HCT116 (cell line): ENCODE measurements at regions not wholly inside any gene's neighbourhood (a gene's known extent, or its start where the extent isn't known, plus 50 kb on each side); places are given as distances from the start of the nearest gene placed in this dataset.
A peak's percentile ranks its signal among the peaks of the same experiment; 100 is the strongest.

Experiments
- ATAC-seq: fragments of 200-7000 bp; cut with Tn5 transposase; 2 replicates; pipeline ENCODE4 v1.9.1; 2020; ENCODE audit warnings: mild to moderate bottlenecking, moderate library complexity
- BruUV-seq: library from RNA; stranded (reverse); fragments of 400-500 nt; replicated peaks from 2 replicates; lab custom pipeline; 2021; lab: Mats Ljungman, UMichigan
- CTCF ChIA-PET: fragments of 300-600 bp; sonication (Branson Sonifier 250); formaldehyde crosslinking; loops from one replicate; lab custom pipeline; 2021; ENCODE audit warnings: antibody characterized with exemption; lab: Charles Lee
- POLR2A ChIA-PET: fragments of 300-600, 350-600 bp; sonication (Branson Sonifier 250); formaldehyde crosslinking; loops from one replicate; lab custom pipeline; 2021; ENCODE audit warnings: antibody characterized with exemption; lab: Charles Lee
- RAD21 ChIA-PET, 2 experiments: fragments of 300-600 bp; sonication (Branson Sonifier 250); formaldehyde crosslinking; loops; one replicate each; lab custom pipeline; 2023; ENCODE audit warnings: low total read pairs in 2 of 2; ENCODE audit not compliant: uncharacterized antibody in 2 of 2, unreplicated experiment in 2 of 2, low non-redundant PET in 1 of 2; lab: Charles Lee
- DNase-seq: peaks from one replicate; pipeline ENCODE4 v3.0.0-alpha.2; 2010; ENCODE audit warnings: low read depth, low spot score
- H2AFZ ChIP-seq: fragments of 200-600 bp; shearing (Covaris generic), sonication (generic); 2 replicates; pipeline ENCODE4 v1.6.1; 2017; ENCODE audit warnings: low read depth, mixed run types, mixed read lengths, antibody characterized with exemption, low read length; ENCODE audit not compliant: poor library complexity, severe bottlenecking
- H3K27ac ChIP-seq: 2 replicates; pipeline ENCODE4 v1.5.1; 2012; ENCODE audit warnings: low read depth, low read length
- H3K27me3 ChIP-seq: fragments of 200-600 bp; sonication (generic); 2 replicates; pipeline ENCODE4 v1.6.1; 2016; ENCODE audit warnings: mixed run types, low read length, mixed read lengths; ENCODE audit not compliant: insufficient read depth
- H3K36me3 ChIP-seq, 2 experiments: fragments of 200-500 bp in 1 of 2; fragments of 200-600 bp in 1 of 2; sonication (Bioruptor generic) in 1 of 2; sonication (generic) in 1 of 2; 2 replicates each; pipeline versions ENCODE4 v1.5.1 to v1.6.1; 2014 to 2016; ENCODE audit warnings: low read length in 2 of 2, inconsistent platforms in 1 of 2, mixed read lengths in 1 of 2, mixed run types in 1 of 2; ENCODE audit not compliant: insufficient read depth in 2 of 2, control insufficient read depth in 1 of 2
- H3K4me1 ChIP-seq, 2 experiments: fragments of 200-600 bp in 1 of 2; sonication (generic) in 1 of 2; 2 replicates each; pipeline versions ENCODE4 v1.5.1 to v1.6.1; 2012 to 2017; ENCODE audit warnings: low read length in 2 of 2, inconsistent platforms in 1 of 2, mild to moderate bottlenecking in 1 of 2, mixed read lengths in 1 of 2, mixed run types in 1 of 2, moderate library complexity in 1 of 2; ENCODE audit not compliant: insufficient read depth in 2 of 2, control insufficient read depth in 1 of 2
- H3K4me2 ChIP-seq: fragments of 200-600 bp; sonication (generic); 2 replicates; pipeline ENCODE4 v1.6.1; 2017; ENCODE audit warnings: mixed run types, low read length, mixed read lengths
- H3K4me3 ChIP-seq, 2 experiments: fragments of 200-600 bp in 1 of 2; sonication (generic) in 1 of 2; replicated peaks in 1 of 2; 2 replicates each; pipeline ENCODE4 v1.5.1; 2011 to 2016; ENCODE audit warnings: low read length in 2 of 2, control low read depth in 1 of 2, low read depth in 1 of 2, mild to moderate bottlenecking in 1 of 2, mixed read lengths in 1 of 2, mixed run types in 1 of 2
- H3K79me2 ChIP-seq: fragments of 200-600 bp; sonication (generic); 2 replicates; pipeline ENCODE4 v1.6.1; 2017; ENCODE audit warnings: mild to moderate bottlenecking, mixed run types, low read length, moderate library complexity, mixed read lengths; ENCODE audit not compliant: insufficient read depth
- H3K9ac ChIP-seq: fragments of 200-600 bp; sonication (generic); 2 replicates; pipeline ENCODE4 v1.6.1; 2016; ENCODE audit warnings: low read length, mixed read lengths
- H3K9me2 ChIP-seq: fragments of 200-600 bp; sonication (generic), shearing (Covaris generic); 2 replicates; pipeline ENCODE4 v1.6.1; 2017; ENCODE audit warnings: mixed run types, mild to moderate bottlenecking, moderate library complexity; ENCODE audit not compliant: insufficient read depth
- H3K9me3 ChIP-seq, 2 experiments: fragments of 200-500 bp in 1 of 2; fragments of 200-600 bp in 1 of 2; sonication (Bioruptor generic) in 1 of 2; sonication (generic) in 1 of 2; 2 replicates each; pipeline ENCODE4 v1.6.1; 2014 to 2017; ENCODE audit warnings: low read length in 2 of 2, mixed read lengths in 2 of 2, inconsistent platforms in 1 of 2, low read depth in 1 of 2, mild to moderate bottlenecking in 1 of 2, mixed run types in 1 of 2, moderate library complexity in 1 of 2; ENCODE audit not compliant: control insufficient read depth in 1 of 2, insufficient read depth in 1 of 2
- H4K20me1 ChIP-seq: fragments of 200-600 bp; sonication (generic), shearing (Covaris generic); 2 replicates; pipeline ENCODE4 v1.6.1; 2017; ENCODE audit warnings: mixed run types, mild to moderate bottlenecking, moderate library complexity; ENCODE audit not compliant: insufficient read depth
- ATF3 ChIP-seq: IDR thresholded peaks from 2 replicates; pipeline ENCODE4 v1.6.1; 2012
- CEBPB ChIP-seq: IDR thresholded peaks from 2 replicates; pipeline ENCODE4 v1.6.1; 2012; ENCODE audit warnings: low read depth
- ELF1 ChIP-seq: IDR thresholded peaks from 2 replicates; pipeline ENCODE4 v1.6.1; 2012; ENCODE audit warnings: low read depth, borderline replicate concordance
- EZH2 ChIP-seq: fragments of 200-600 bp; sonication (generic); IDR thresholded peaks from 2 replicates; pipeline ENCODE4 v1.6.1; 2017; ENCODE audit warnings: antibody characterized with exemption, mixed run types
- EZH2phosphoT487 ChIP-seq: fragments of 200-600 bp; IDR thresholded peaks from 2 replicates; pipeline ENCODE4 v1.6.1; 2018; ENCODE audit warnings: antibody characterized with exemption, borderline replicate concordance
- FOSL1 ChIP-seq: IDR thresholded peaks from 2 replicates; pipeline ENCODE4 v1.6.1; 2012; ENCODE audit warnings: low read depth
- JUND ChIP-seq: IDR thresholded peaks from 2 replicates; pipeline ENCODE4 v1.6.1; 2012
- REST ChIP-seq: IDR thresholded peaks from 2 replicates; pipeline ENCODE4 v1.6.1; 2012; ENCODE audit warnings: low read depth
- SIN3A ChIP-seq: IDR thresholded peaks from 2 replicates; pipeline ENCODE4 v1.6.1; 2012; ENCODE audit warnings: low read depth
- SP1 ChIP-seq: IDR thresholded peaks from 2 replicates; pipeline ENCODE4 v1.6.1; 2012; ENCODE audit warnings: low read depth
- TCF7L2 ChIP-seq: IDR thresholded peaks from 2 replicates; pipeline ENCODE4 v1.7.0; 2011; ENCODE audit warnings: borderline replicate concordance, inconsistent platforms; ENCODE audit not compliant: insufficient read depth, insufficient read length; ENCODE audit errors: extremely low read depth
- ZBTB33 ChIP-seq: IDR thresholded peaks from 2 replicates; pipeline ENCODE4 v1.6.1; 2011; ENCODE audit warnings: mild to moderate bottlenecking, low read length, moderate library complexity; ENCODE audit not compliant: insufficient replicate concordance; ENCODE audit errors: extremely low read depth
- ZFX ChIP-seq: fragments of 450-650 bp; IDR thresholded peaks from 2 replicates; pipeline ENCODE4 v1.6.1; 2017
- ZNF274 ChIP-seq: fragments of 200-500 bp; sonication (Bioruptor generic); IDR thresholded peaks from 2 replicates; pipeline ENCODE4 v1.6.1; 2014; ENCODE audit warnings: mild to moderate bottlenecking, low read depth, low read length, inconsistent platforms
- intact Hi-C: fragments of 100-400 bp; cut with micrococcal nuclease; formaldehyde crosslinking; loops from 2 replicates; pipeline ENCODE4 v1.10.0; 2022

GRCh38 chr9:38144421-38144820 is 75.4 kb upstream of the SHB start:
- ATAC-seq (no peak), DNase-seq (no peak)
- H3K9me2 ChIP-seq = no peaks in the 10 kb centered on the region
- no peak overlapping the region for H3K4me3 ChIP-seq
- H3K9ac ChIP-seq = no peak overlapping the region
- no peak overlapping the region for H2AFZ ChIP-seq
- peaks cover 0 to 13% of the 10 kb centered on the region in 2 experiments for H3K4me1 ChIP-seq
- H3K9me3 ChIP-seq = no peaks in the 10 kb centered on the region
- no peaks in the 10 kb centered on the region for H3K36me3 ChIP-seq
- no peak overlapping the region for H3K27ac ChIP-seq
- ChIA-PET RAD21 (no interaction called here), POLR2A (no interaction called here), CTCF (no interaction called here)
- no peaks in the 10 kb centered on the region for H4K20me1 ChIP-seq
- H3K79me2 ChIP-seq = no peaks in the 10 kb centered on the region
- intact Hi-C loops = no loop called here
- no peak overlapping the region for H3K4me2 ChIP-seq
- H3K27me3 ChIP-seq = peaks cover 38% of the 10 kb centered on the region
- TF ChIP-seq ZBTB33 (no peak), ZFX (no peak)
- BruUV-seq = no TSS peak

- H3K4me3 ChIP-seq = no peak overlapping the region
- H3K9me2 ChIP-seq = no peaks in the 10 kb centered on the region
- no peaks in the 10 kb centered on the region for H3K9me3 ChIP-seq
- POLR2A ChIA-PET = no interaction called here
- H3K27me3 ChIP-seq = peaks cover 49% of the 10 kb centered on the region
- H3K79me2 ChIP-seq = no peaks in the 10 kb centered on the region
- TF ChIP-seq CEBPB (no peak), JUND (no peak), ZNF274 (no peak), EZH2 (no peak), TCF7L2 (no peak), ELF1 (no peak), FOSL1 (no peak; the same call in 1 of the 2 replicates), SIN3A (no peak), EZH2phosphoT487 (no peak), ZFX (no peak), SP1 (no peak), ATF3 (no peak), REST (no peak)
- H3K9ac ChIP-seq = no peak overlapping the region
- H3K4me1 ChIP-seq = peaks cover 0 to 13% of the 10 kb centered on the region in 2 experiments
- RAD21 ChIA-PET = no interaction called here
- H4K20me1 ChIP-seq = no peaks in the 10 kb centered on the region
- no TSS peak for BruUV-seq
- DNase-seq = no peak
- H3K27ac ChIP-seq = no peak overlapping the region
- no peak; the same call in none of the 2 replicates for ATAC-seq
- H3K36me3 ChIP-seq = no peaks in the 10 kb centered on the region
- H2AFZ ChIP-seq = no peak overlapping the region
- peak overlapping the region; percentile 18; the same call in 1 of the 2 replicates for H3K4me2 ChIP-seq
- CTCF ChIA-PET = no interaction called here
- intact Hi-C loops = no loop called here
These were observed 72.9 kb upstream of the SHB start for GRCh38 chr9:38141746-38142591.
